Common myeloid progenitor, CD34-positive (primary cell): ENCODE measurements at regions not wholly inside any gene's neighbourhood (a gene's known extent, or its start where the extent isn't known, plus 50 kb on each side); places are given as distances from the start of the nearest gene placed in this dataset.

Experiments used
- CTCF ChIA-PET: fragments of 350-600 bp; sonication (Branson Sonifier 250); formaldehyde crosslinking; loops from one replicate; lab custom pipeline; 2021; ENCODE audit warnings: antibody characterized with exemption; lab: Charles Lee
- POLR2A ChIA-PET: fragments of 350-600 bp; sonication (Branson Sonifier 250); formaldehyde crosslinking; loops from one replicate; lab custom pipeline; 2021; ENCODE audit warnings: antibody characterized with exemption; lab: Charles Lee
- DNase-seq, 3 donors: peaks; one replicate each; pipeline versions ENCODE4 v3.0.0 to v3.0.0-alpha.2; 2013
- H3K27ac ChIP-seq, 2 experiments: 1 replicate in 1 of 2; 2 replicates in 1 of 2; pipeline ENCODE4 v1.7.0; 2013; ENCODE audit warnings: inconsistent platforms in 2 of 2, low read length in 2 of 2, mild to moderate bottlenecking in 2 of 2, low read depth in 1 of 2, moderate library complexity in 1 of 2; ENCODE audit not compliant: severe bottlenecking in 2 of 2, insufficient read depth in 1 of 2, poor library complexity in 1 of 2
- H3K27me3 ChIP-seq, 5 experiments: replicated peaks in 2 of 5; 1 replicate in 3 of 5; 2 replicates in 2 of 5; pipeline versions ENCODE4 v1.6.1 to v1.7.0; 2013; ENCODE audit warnings: low read length in 4 of 5, mild to moderate bottlenecking in 2 of 5, moderate library complexity in 2 of 5, inconsistent platforms in 1 of 5; ENCODE audit not compliant: insufficient read depth in 5 of 5, control insufficient read depth in 4 of 5
- H3K36me3 ChIP-seq, 4 experiments: 1 replicate in 2 of 4; 2 replicates in 2 of 4; pipeline versions ENCODE4 v1.6.1 to v1.7.0; 2013; ENCODE audit warnings: low read length in 3 of 4, control low read depth in 1 of 4, mild to moderate bottlenecking in 1 of 4; ENCODE audit not compliant: control insufficient read depth in 4 of 4, insufficient read depth in 4 of 4
- H3K4me1 ChIP-seq, 4 experiments: 1 replicate in 3 of 4; 2 replicates in 1 of 4; pipeline versions ENCODE4 v1.6.1 to v1.7.1; 2013; ENCODE audit warnings: low read length in 3 of 4, mild to moderate bottlenecking in 3 of 4, control low read depth in 1 of 4, inconsistent platforms in 1 of 4, moderate library complexity in 1 of 4; ENCODE audit not compliant: control insufficient read depth in 4 of 4, insufficient read depth in 4 of 4; ENCODE audit errors: control extremely low read depth in 1 of 4
- H3K4me3 ChIP-seq, 7 experiments: 1 replicate in 4 of 7; 2 replicates in 3 of 7; pipeline versions ENCODE4 v1.5.1 to v1.7.0; 2013; ENCODE audit warnings: mild to moderate bottlenecking in 7 of 7, low read length in 6 of 7, moderate library complexity in 6 of 7, inconsistent platforms in 2 of 7, low read depth in 2 of 7, control low read depth in 1 of 7; ENCODE audit not compliant: insufficient read depth in 4 of 7, control insufficient read depth in 1 of 7; ENCODE audit errors: extremely low read depth in 1 of 7
- H3K9me3 ChIP-seq, 5 experiments: 1 replicate in 4 of 5; 2 replicates in 1 of 5; pipeline versions ENCODE4 v1.6.1 to v1.7.1; 2013; ENCODE audit warnings: low read length in 4 of 5, mild to moderate bottlenecking in 2 of 5, inconsistent platforms in 1 of 5, low read depth in 1 of 5, moderate library complexity in 1 of 5; ENCODE audit not compliant: control insufficient read depth in 4 of 5, insufficient read depth in 2 of 5; ENCODE audit errors: control extremely low read depth in 1 of 5
- WGBS: methylation state at CpG from one replicate; pipeline ENCODE4 v1.1.5; 2013; ENCODE audit not compliant: insufficient coverage; 5-methylcytosine and 5-hydroxymethylcytosine counted together

GRCh38 chr14:97295108-97295710 lies 498.0 kb downstream of the VRK1 start:
- H3K9me3 ChIP-seq: no peaks in the 10 kb centered on the region
- CTCF ChIA-PET: no interaction called here
- 62% methylated on average over 7 of the region's 9 CpGs for WGBS
- peaks cover 10 to 21% (median 15%) of the 10 kb centered on the region in 4 experiments for H3K4me1 ChIP-seq
- H3K27ac ChIP-seq: no peak overlapping the region
- H3K36me3 ChIP-seq: no peaks in the 10 kb centered on the region
- DNase-seq: no peak
- no peak overlapping the region for H3K4me3 ChIP-seq
- H3K27me3 ChIP-seq: peaks cover 0 to 9% (median 0%) of the 10 kb centered on the region in 5 experiments
- POLR2A ChIA-PET: no interaction called here

- Histone ChIP-seq H3K27me3 (peaks cover 0 to 9% (median 0%) of the 10 kb centered on the region in 5 experiments), H3K36me3 (no peaks in the 10 kb centered on the region), H3K27ac (no peak overlapping the region), H3K4me1 (peaks cover 7 to 14% (median 11%) of the 10 kb centered on the region in 4 experiments), H3K4me3 (no peak overlapping the region), H3K9me3 (no peaks in the 10 kb centered on the region)
- no CpG with 5 or more reads among the region's 1 CpG for WGBS
- DNase-seq: no peak
- POLR2A ChIA-PET: no interaction called here
- CTCF ChIA-PET: no interaction called here
Observed at GRCh38 chr14:97296176-97296575, 499.0 kb downstream of the VRK1 start.

GRCh38 chr14:97297100-97297499 lies 499.9 kb downstream of the VRK1 start:
- ChIA-PET POLR2A (no interaction called here), CTCF (interaction anchor here (1.4 kb wide), 1 partner anchor 78 kb away, joined by 3 read pairs; no protein-coding TSS in a partner anchor)
- Histone ChIP-seq H3K36me3 (no peaks in the 10 kb centered on the region), H3K4me3 (no peak overlapping the region), H3K4me1 (peaks cover 4 to 12% (median 8%) of the 10 kb centered on the region in 4 experiments), H3K27me3 (peaks cover 0 to 9% (median 0%) of the 10 kb centered on the region in 5 experiments), H3K9me3 (no peaks in the 10 kb centered on the region), H3K27ac (no peak overlapping the region)
- 97% methylated on average over 9 of the region's 10 CpGs for WGBS
- DNase-seq: no peak

GRCh38 chr14:97298331-97298730 lies 501.1 kb downstream of the VRK1 start:
- POLR2A ChIA-PET: no interaction called here
- no peaks in the 10 kb centered on the region for H3K9me3 ChIP-seq
- H3K36me3 ChIP-seq: no peaks in the 10 kb centered on the region
- WGBS: no CpG with 5 or more reads among the region's 7 CpGs
- DNase-seq: no peak
- peaks cover 0 to 9% (median 0%) of the 10 kb centered on the region in 5 experiments for H3K27me3 ChIP-seq
- peaks cover 4 to 12% (median 8%) of the 10 kb centered on the region in 4 experiments for H3K4me1 ChIP-seq
- H3K27ac ChIP-seq: no peak overlapping the region
- CTCF ChIA-PET: interaction anchor here (1.0 to 1.4 kb wide), 4 partner anchors 8 to 113 kb away, joined by 3 to 4 read pairs (median 3); no protein-coding TSS in a partner anchor
- H3K4me3 ChIP-seq: peak overlapping the region in 1 of 7 experiments; percentile 75

- ChIA-PET POLR2A (no interaction called here), CTCF (interaction anchor here (1.0 to 1.4 kb wide), 3 partner anchors 8 to 114 kb away, joined by 3 to 4 read pairs (median 3); no protein-coding TSS in a partner anchor)
- 100% methylated on average over 3 of the region's 14 CpGs for WGBS
- no peaks in the 10 kb centered on the region for H3K36me3 ChIP-seq
- H3K9me3 ChIP-seq: no peaks in the 10 kb centered on the region
- peaks cover 0 to 9% (median 0%) of the 10 kb centered on the region in 5 experiments for H3K27me3 ChIP-seq
- no peak overlapping the region for H3K4me3 ChIP-seq
- H3K27ac ChIP-seq: no peak overlapping the region
- DNase-seq: no peak
- peaks cover 4 to 12% (median 8%) of the 10 kb centered on the region in 4 experiments for H3K4me1 ChIP-seq
Observed at GRCh38 chr14:97298736-97299135, 501.6 kb downstream of the VRK1 start.

GRCh38 chr14:97299661-97300060 lies 502.5 kb downstream of the VRK1 start:
- no peak overlapping the region for H3K4me3 ChIP-seq
- CTCF ChIA-PET: interaction anchor here (0.5 to 1.4 kb wide), 3 partner anchors 9 to 1238 kb away, joined by 3 to 4 read pairs (median 3); no protein-coding TSS in a partner anchor
- 75% methylated on average over 2 of the region's 3 CpGs for WGBS
- no peaks in the 10 kb centered on the region for H3K36me3 ChIP-seq
- DNase-seq: no peak
- H3K4me1 ChIP-seq: peaks cover 4 to 12% (median 8%) of the 10 kb centered on the region in 4 experiments
- H3K9me3 ChIP-seq: no peaks in the 10 kb centered on the region
- H3K27me3 ChIP-seq: peaks cover 0 to 9% (median 0%) of the 10 kb centered on the region in 5 experiments
- POLR2A ChIA-PET: no interaction called here
- no peak overlapping the region for H3K27ac ChIP-seq

GRCh38 chr14:97301931-97302559 lies 504.9 kb downstream of the VRK1 start:
- H3K27ac ChIP-seq: no peak overlapping the region
- no peaks in the 10 kb centered on the region for H3K9me3 ChIP-seq
- no peak overlapping the region for H3K4me3 ChIP-seq
- 86% methylated on average over 4 of the region's 4 CpGs for WGBS
- ChIA-PET POLR2A (no interaction called here), CTCF (interaction anchor here (1.0 to 1.1 kb wide), 2 partner anchors 11 to 117 kb away, joined by 3 read pairs; no protein-coding TSS in a partner anchor)
- peaks cover 0 to 9% (median 0%) of the 10 kb centered on the region in 5 experiments for H3K27me3 ChIP-seq
- H3K36me3 ChIP-seq: no peaks in the 10 kb centered on the region
- H3K4me1 ChIP-seq: peaks cover 4 to 8% (median 7%) of the 10 kb centered on the region in 4 experiments
- no peak for DNase-seq
